H9 (cell line): ENCODE measurements at regions not wholly inside any gene's neighbourhood (a gene's known extent, or its start where the extent isn't known, plus 50 kb on each side); places are given as distances from the start of the nearest gene placed in this dataset.
A peak's percentile ranks its signal among the peaks of the same experiment; 100 is the strongest.

Source experiments
- DNase-seq: peaks from one replicate; pipeline ENCODE4 v3.0.0-alpha.2; 2017
- H2AFZ ChIP-seq: one replicate; pipeline ENCODE4 v1.6.1; 2013; ENCODE audit warnings: mild to moderate bottlenecking, low read length, control low read depth, moderate library complexity
- H2AK5ac ChIP-seq: 2 replicates; pipeline ENCODE4 v1.6.1; 2013; ENCODE audit warnings: low read length, control low read depth, mixed read lengths; ENCODE audit not compliant: insufficient read length
- H2BK120ac ChIP-seq: one replicate; pipeline ENCODE4 v1.6.1; 2013; ENCODE audit warnings: low read depth, mild to moderate bottlenecking, low read length, control low read depth, inconsistent platforms; ENCODE audit not compliant: poor library complexity, severe bottlenecking
- H2BK12ac ChIP-seq: 2 replicates; pipeline ENCODE4 v1.6.1; 2013; ENCODE audit warnings: low read length, control low read depth, mixed read lengths, low read depth; ENCODE audit not compliant: insufficient read length
- H2BK15ac ChIP-seq: 2 replicates; pipeline ENCODE4 v1.6.1; 2013; ENCODE audit warnings: low read depth, low read length, control low read depth
- H2BK20ac ChIP-seq: one replicate; pipeline ENCODE4 v1.6.1; 2013; ENCODE audit warnings: low read depth, mild to moderate bottlenecking, low read length, control low read depth, inconsistent platforms; ENCODE audit not compliant: poor library complexity, severe bottlenecking
- H2BK5ac ChIP-seq: 2 replicates; pipeline ENCODE4 v1.6.1; 2013; ENCODE audit warnings: low read length, control low read depth, mixed read lengths; ENCODE audit not compliant: insufficient read length
- H3K14ac ChIP-seq: 2 replicates; pipeline ENCODE4 v1.6.1; 2013; ENCODE audit warnings: low read length, control low read depth; ENCODE audit not compliant: insufficient read depth
- H3K18ac ChIP-seq: 2 replicates; pipeline ENCODE4 v1.6.1; 2013; ENCODE audit warnings: low read depth, mild to moderate bottlenecking, mixed read lengths, low read length, control low read depth; ENCODE audit not compliant: insufficient read length
- H3K23ac ChIP-seq: 2 replicates; pipeline ENCODE4 v1.6.1; 2013; ENCODE audit warnings: low read length, control low read depth, mixed read lengths, low read depth; ENCODE audit not compliant: insufficient read length
- H3K23me2 ChIP-seq: 2 replicates; pipeline ENCODE4 v1.6.1; 2013; ENCODE audit warnings: low read depth, mild to moderate bottlenecking, mixed read lengths, low read length, control low read depth; ENCODE audit not compliant: insufficient read length, poor library complexity, severe bottlenecking
- H3K27ac ChIP-seq: 2 replicates; pipeline ENCODE4 v1.5.1; 2013; ENCODE audit warnings: low read length, control low read depth, mixed read lengths, low read depth; ENCODE audit not compliant: insufficient read length
- H3K27me3 ChIP-seq: 2 replicates; pipeline ENCODE4 v1.6.1; 2013; ENCODE audit warnings: low read length, control low read depth, inconsistent platforms; ENCODE audit not compliant: insufficient read depth
- H3K4ac ChIP-seq: 2 replicates; pipeline ENCODE4 v1.6.1; 2013; ENCODE audit warnings: low read depth, mild to moderate bottlenecking, control low read depth, inconsistent platforms, low read length, moderate library complexity
- H3K4me1 ChIP-seq: 2 replicates; pipeline ENCODE4 v1.6.1; 2013; ENCODE audit warnings: low read length, control low read depth, inconsistent platforms; ENCODE audit not compliant: insufficient read depth
- H3K4me2 ChIP-seq: 2 replicates; pipeline ENCODE4 v1.6.1; 2013; ENCODE audit warnings: low read length, control low read depth, mixed read lengths; ENCODE audit not compliant: insufficient read length, insufficient read depth
- H3K56ac ChIP-seq: 2 replicates; pipeline ENCODE4 v1.6.1; 2013; ENCODE audit warnings: low read depth, mild to moderate bottlenecking, mixed read lengths, low read length, control low read depth; ENCODE audit not compliant: insufficient read length
- H3K79me1 ChIP-seq: 2 replicates; pipeline ENCODE4 v1.6.1; 2013; ENCODE audit warnings: low read depth, mild to moderate bottlenecking, moderate library complexity, low read length, control low read depth, inconsistent platforms; ENCODE audit not compliant: insufficient read depth, poor library complexity, severe bottlenecking
- H3K79me2 ChIP-seq: 2 replicates; pipeline ENCODE4 v1.6.1; 2013; ENCODE audit warnings: low read length, control low read depth, inconsistent platforms; ENCODE audit not compliant: insufficient read depth
- H3K9ac ChIP-seq: 2 replicates; pipeline ENCODE4 v1.6.1; 2013; ENCODE audit warnings: low read length, control low read depth, mixed read lengths; ENCODE audit not compliant: insufficient read length; ENCODE audit errors: extremely low read depth
- H3K9me3 ChIP-seq: one replicate; pipeline ENCODE4 v1.6.1; 2013; ENCODE audit warnings: low read depth, low read length, inconsistent platforms; ENCODE audit not compliant: control insufficient read depth
- H3T11ph ChIP-seq: one replicate; pipeline ENCODE4 v1.6.1; 2013; ENCODE audit warnings: mild to moderate bottlenecking, low read length, control low read depth, inconsistent platforms
- H4K20me1 ChIP-seq: one replicate; pipeline ENCODE4 v1.6.1; 2013; ENCODE audit not compliant: control insufficient read depth, insufficient read length, insufficient read depth
- H4K5ac ChIP-seq: 2 replicates; pipeline ENCODE4 v1.6.1; 2013; ENCODE audit warnings: low read depth, mild to moderate bottlenecking, mixed read lengths, low read length, control low read depth; ENCODE audit not compliant: insufficient read length
- H4K8ac ChIP-seq: replicated peaks from 2 replicates; pipeline ENCODE4 v1.6.1; 2013; ENCODE audit warnings: low read length, control low read depth, mixed read lengths, low read depth; ENCODE audit not compliant: insufficient read length
- H4K91ac ChIP-seq: 2 replicates; pipeline ENCODE4 v1.6.1; 2013; ENCODE audit warnings: low read depth, mild to moderate bottlenecking, moderate library complexity, mixed read lengths, low read length, control low read depth; ENCODE audit not compliant: insufficient read length
- H3K27ac Mint-ChIP-seq, 3 experiments: 2 replicates in 2 of 3; 3 replicates in 1 of 3; pipeline ENCODE4 v1.8.0; 2020 to 2021; ENCODE audit warnings: mixed read lengths in 3 of 3, mild to moderate bottlenecking in 1 of 3, moderate library complexity in 1 of 3
- H3K27me3 Mint-ChIP-seq: 2 replicates; pipeline ENCODE4 v1.8.0; 2021; ENCODE audit warnings: low read depth, mild to moderate bottlenecking, moderate library complexity, mixed read lengths
- H3K36me3 Mint-ChIP-seq, 3 experiments: 2 replicates in 2 of 3; 3 replicates in 1 of 3; pipeline ENCODE4 v1.8.0; 2020 to 2021; ENCODE audit warnings: low read depth in 3 of 3, mixed read lengths in 3 of 3; ENCODE audit not compliant: insufficient read depth in 1 of 3
- H3K4me1 Mint-ChIP-seq, 2 experiments: 2 replicates each; pipeline ENCODE4 v1.8.0; 2020; ENCODE audit warnings: mixed read lengths in 2 of 2
- H3K4me3 Mint-ChIP-seq, 2 experiments: 2 replicates in 1 of 2; 3 replicates in 1 of 2; pipeline ENCODE4 v1.8.0; 2020 to 2021; ENCODE audit warnings: mild to moderate bottlenecking in 2 of 2, mixed read lengths in 2 of 2, moderate library complexity in 1 of 2
- H3K9me3 Mint-ChIP-seq, 2 experiments: 2 replicates in 1 of 2; 3 replicates in 1 of 2; pipeline ENCODE4 v1.8.0; 2020; ENCODE audit warnings: mild to moderate bottlenecking in 2 of 2, mixed read lengths in 2 of 2, moderate library complexity in 1 of 2
- WGBS: extraction: QIAGEN DNeasy Blood & Tissue Kit; methylation state at CpG from one replicate; pipeline ENCODE4 v1.1.7; 2013; ENCODE audit warnings: missing lambda C conversion rate, low lambda C conversion rate, mixed read lengths; ENCODE audit not compliant: insufficient read length; ENCODE audit errors: extremely low coverage; 5-methylcytosine and 5-hydroxymethylcytosine counted together
- TF ChIP-seq, protein P1 (sequence below): fragments of 200-600 bp; sonication (generic); conservative IDR thresholded peaks from 3 replicates; pipeline ENCODE4 v1.8.0; 2021; ENCODE audit warnings: antibody characterized with exemption, mild to moderate bottlenecking

GRCh38 chr6:11460001-11460668 lies 77.4 kb upstream of the TMEM170B start:
- Histone ChIP-seq H2BK15ac (no peak overlapping the region), H2BK20ac (no peak overlapping the region), H2AK5ac (no peak overlapping the region), H3K79me1 (no peaks in the 10 kb centered on the region), H3K9me3 (no peaks in the 10 kb centered on the region), H3K23me2 (no peaks in the 10 kb centered on the region), H3K18ac (no peak overlapping the region), H3K27me3 (no peaks in the 10 kb centered on the region), H4K91ac (no peak overlapping the region), H2BK120ac (no peak overlapping the region), H3T11ph (no peak overlapping the region), H3K14ac (no peak overlapping the region), H3K4me1 (no peaks in the 10 kb centered on the region), H3K4ac (no peak overlapping the region), H3K9ac (no peak overlapping the region), H3K56ac (no peak overlapping the region), H3K27ac (no peak overlapping the region), H2BK5ac (no peak overlapping the region), H2AFZ (no peak overlapping the region), H2BK12ac (no peak overlapping the region), H3K23ac (no peak overlapping the region), H3K4me2 (no peak overlapping the region), H3K79me2 (no peaks in the 10 kb centered on the region), H4K5ac (no peak overlapping the region), H4K8ac (no peak overlapping the region), H4K20me1 (no peaks in the 10 kb centered on the region)
- H3K27ac Mint-ChIP-seq, result no peak overlapping the region
- no peaks in the 10 kb centered on the region for H3K4me1 Mint-ChIP-seq
- H3K4me3 Mint-ChIP-seq, result no peak overlapping the region
- no peaks in the 10 kb centered on the region; a peak in 1 of 7 replicates for H3K36me3 Mint-ChIP-seq
- no peak for DNase-seq
- TF ChIP-seq, protein P1, sequence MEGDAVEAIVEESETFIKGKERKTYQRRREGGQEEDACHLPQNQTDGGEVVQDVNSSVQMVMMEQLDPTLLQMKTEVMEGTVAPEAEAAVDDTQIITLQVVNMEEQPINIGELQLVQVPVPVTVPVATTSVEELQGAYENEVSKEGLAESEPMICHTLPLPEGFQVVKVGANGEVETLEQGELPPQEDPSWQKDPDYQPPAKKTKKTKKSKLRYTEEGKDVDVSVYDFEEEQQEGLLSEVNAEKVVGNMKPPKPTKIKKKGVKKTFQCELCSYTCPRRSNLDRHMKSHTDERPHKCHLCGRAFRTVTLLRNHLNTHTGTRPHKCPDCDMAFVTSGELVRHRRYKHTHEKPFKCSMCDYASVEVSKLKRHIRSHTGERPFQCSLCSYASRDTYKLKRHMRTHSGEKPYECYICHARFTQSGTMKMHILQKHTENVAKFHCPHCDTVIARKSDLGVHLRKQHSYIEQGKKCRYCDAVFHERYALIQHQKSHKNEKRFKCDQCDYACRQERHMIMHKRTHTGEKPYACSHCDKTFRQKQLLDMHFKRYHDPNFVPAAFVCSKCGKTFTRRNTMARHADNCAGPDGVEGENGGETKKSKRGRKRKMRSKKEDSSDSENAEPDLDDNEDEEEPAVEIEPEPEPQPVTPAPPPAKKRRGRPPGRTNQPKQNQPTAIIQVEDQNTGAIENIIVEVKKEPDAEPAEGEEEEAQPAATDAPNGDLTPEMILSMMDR, result peak; percentile 25; the same call in 2 of the 3 replicates
- WGBS, result no CpG with 5 or more reads among the region's 4 CpGs
- H3K27me3 Mint-ChIP-seq, result peaks cover 6% of the 10 kb centered on the region; the same call in 1 of the 2 replicates
- H3K9me3 Mint-ChIP-seq, result peaks cover 0 to 6% of the 10 kb centered on the region in 2 experiments; a peak in 4 of 5 replicates
